AG20443 (cell line): ENCODE measurements at regions not wholly inside any gene's neighbourhood (a gene's known extent, or its start where the extent isn't known, plus 50 kb on each side); places are given as distances from the start of the nearest gene placed in this dataset.

Experiments used
- DNase-seq: peaks from one replicate; pipeline ENCODE4 v3.0.0; 2012; ENCODE audit warnings: low spot score, mixed read lengths

DNA sequence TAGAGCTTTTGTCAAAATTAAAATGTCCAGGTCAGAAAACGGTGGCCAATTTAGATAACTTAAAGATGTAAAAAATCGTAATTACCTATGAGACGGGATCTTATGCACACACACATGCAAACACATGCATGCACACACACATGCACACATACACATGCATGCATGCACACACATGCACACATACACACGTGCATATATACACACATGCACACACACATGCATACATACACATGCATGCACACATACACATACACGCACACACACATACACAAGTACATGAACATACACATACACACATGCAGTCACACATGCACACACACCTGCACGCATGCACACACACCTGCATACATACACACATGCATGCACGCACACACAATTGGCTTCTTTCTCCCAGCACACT lies 362.0 kb downstream of the IRX1 start:
- DNase-seq, result no peak

- DNase-seq, result no peak
Measured at GRCh38 chr5:3958389-3958788, 362.8 kb downstream of the IRX1 start.

GRCh38 chr5:3962113-3962512 lies 366.5 kb downstream of the IRX1 start:
- DNase-seq, result no peak

DNA sequence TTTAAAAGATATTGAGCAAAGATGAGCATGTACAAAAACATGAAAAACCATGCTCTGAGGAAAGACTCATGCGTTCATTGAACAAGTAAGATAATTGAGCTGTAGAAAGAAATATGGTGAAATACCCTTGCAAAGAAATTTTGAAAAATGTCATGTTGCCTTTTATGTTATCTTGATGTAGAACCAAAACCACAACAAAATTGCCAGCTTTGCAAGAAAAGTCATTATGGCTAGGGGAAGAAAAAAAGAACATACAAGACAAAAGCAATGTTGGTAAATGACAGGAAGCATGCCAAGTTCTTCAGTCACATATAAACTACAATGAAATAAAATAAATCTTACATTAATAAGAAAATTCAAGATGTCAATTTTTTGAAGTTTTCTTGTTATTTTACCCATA lies 368.0 kb downstream of the IRX1 start:
- no peak for DNase-seq

DNA sequence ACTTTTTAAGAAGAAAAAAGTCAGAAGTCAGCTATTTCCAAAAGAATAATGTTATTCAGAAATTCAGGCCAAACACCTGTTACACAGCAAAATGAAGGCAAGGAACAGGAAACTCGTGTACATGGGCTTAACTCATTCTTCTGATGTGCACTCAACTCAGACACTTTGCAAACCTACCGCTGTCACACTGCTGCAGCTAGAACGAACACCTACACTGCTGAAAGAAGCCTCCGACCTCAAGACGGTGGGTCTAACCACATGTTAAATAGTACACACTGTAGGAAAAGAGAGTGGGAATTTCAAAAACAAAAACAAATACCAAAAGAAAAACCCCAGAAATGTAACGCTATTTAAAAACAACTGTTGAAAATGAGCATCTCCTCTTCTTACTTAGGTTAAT lies 384.5 kb downstream of the IRX1 start:
- DNase-seq, result no peak

DNA sequence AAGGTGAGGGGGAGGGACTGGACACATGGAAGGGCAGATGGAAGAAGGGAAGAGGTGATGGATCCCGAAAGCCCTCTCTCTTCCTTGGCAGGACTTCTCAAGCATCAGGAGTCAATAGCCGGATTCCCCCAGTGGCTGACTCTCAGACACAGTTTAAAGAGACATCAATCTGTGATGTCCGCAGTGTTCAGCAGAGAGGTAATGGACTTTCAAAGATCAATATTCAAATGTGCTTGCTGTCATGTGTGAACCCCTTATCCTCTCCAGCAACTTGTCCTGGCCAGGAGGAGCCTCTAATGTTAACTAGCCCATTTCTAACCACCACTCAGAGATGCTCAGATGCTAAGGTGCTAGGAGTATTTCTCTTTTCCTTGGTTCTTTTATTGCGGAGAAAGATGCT lies 392.2 kb downstream of the IRX1 start:
- no peak for DNase-seq

DNA sequence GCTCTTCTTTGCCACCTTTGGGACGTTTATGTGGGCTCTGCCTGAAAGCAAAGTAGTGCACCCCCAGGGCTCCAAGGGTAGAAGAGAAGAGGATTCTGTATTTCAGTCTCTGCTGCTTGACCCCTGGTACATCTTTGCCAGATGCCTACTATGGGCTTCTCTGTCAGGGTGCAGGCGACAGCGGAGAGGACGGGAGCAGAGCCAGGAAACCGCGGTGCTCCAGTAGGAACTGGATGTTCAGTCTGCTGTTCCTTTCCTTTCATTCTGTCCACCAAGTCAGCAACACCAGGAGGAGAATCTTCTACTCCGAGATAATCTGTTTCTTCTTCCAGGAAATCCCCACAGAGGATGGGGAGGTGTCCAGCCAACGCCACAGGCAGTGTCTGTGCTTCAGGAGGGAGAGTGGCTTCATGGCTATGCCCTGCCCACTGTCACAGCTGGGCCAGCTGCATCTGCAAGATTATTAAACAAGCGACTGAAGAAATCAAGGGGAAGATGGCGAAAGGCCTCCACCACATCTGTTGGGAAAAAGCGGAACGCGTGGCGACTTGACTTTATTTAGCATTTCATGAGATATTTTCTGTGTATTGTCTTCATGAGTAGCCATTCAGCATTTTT lies 398.3 kb downstream of the IRX1 start:
- DNase-seq, result no peak

GRCh38 chr5:3994628-3995027 lies 399.0 kb downstream of the IRX1 start:
- DNase-seq, result no peak

- no peak for DNase-seq
Measured at GRCh38 chr5:3995954-3996619, 400.5 kb downstream of the IRX1 start.

DNA sequence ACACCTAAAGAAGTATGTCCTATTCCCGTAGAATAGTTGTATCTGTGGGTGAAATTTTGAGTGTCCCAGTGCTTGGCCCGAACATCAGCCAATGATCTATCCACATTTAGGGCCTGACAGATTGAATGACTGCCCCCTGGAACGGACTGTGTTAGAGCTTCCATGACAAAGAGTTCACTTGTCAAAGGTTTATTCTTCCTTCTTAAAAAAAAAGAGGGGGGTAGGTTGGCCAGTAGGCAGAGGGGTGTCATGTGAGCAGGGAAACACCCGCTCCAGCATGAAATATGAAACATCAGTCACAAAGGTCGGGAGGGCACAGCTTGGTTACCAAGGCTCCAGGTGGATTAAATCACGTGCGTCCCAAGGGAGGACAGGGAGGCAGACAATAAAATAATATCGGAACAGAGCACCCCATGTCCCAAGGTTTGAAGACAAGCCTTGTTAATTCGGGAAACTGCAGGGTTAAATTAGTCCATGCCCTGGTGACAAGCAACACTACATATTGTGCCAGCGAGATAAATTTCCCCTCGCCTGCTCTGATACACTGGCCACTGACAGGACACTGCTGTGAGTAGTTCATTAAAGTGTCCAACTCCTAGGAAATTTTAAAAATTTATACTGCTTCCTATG lies 401.2 kb downstream of the IRX1 start:
- no peak for DNase-seq

DNA sequence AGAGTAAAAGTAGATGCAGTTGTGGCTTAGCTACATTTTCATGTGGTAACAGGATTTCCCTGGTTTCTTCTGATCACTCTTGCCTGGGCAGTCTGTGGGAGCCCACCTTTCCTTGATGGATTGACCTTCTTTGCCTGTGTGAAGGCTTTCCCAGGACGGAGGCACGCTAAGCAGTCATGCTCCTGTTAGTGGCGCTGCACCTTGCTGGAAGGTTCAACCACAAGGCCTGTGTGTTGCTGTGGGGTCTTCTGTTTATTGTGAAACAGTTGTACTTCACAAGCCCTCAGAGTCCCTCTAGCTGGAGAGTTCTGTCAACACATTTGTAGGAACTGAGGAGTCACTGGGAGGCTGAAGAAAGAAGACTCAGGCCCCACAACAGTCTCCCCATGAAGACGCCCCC lies 402.0 kb downstream of the IRX1 start:
- DNase-seq, result no peak

- no peak for DNase-seq
Measured at GRCh38 chr5:3999929-4000328, 404.3 kb downstream of the IRX1 start.

- DNase-seq, result no peak
Measured at GRCh38 chr5:4001004-4001403, 405.4 kb downstream of the IRX1 start.

GRCh38 chr5:4001758-4002533 lies 406.3 kb downstream of the IRX1 start:
- DNase-seq, result no peak

GRCh38 chr5:4005335-4005734 lies 409.7 kb downstream of the IRX1 start:
- DNase-seq, result no peak

GRCh38 chr5:4007001-4007400 lies 411.4 kb downstream of the IRX1 start:
- no peak for DNase-seq

- DNase-seq, result no peak
Measured at GRCh38 chr5:4011943-4012342, 416.3 kb downstream of the IRX1 start.

DNA sequence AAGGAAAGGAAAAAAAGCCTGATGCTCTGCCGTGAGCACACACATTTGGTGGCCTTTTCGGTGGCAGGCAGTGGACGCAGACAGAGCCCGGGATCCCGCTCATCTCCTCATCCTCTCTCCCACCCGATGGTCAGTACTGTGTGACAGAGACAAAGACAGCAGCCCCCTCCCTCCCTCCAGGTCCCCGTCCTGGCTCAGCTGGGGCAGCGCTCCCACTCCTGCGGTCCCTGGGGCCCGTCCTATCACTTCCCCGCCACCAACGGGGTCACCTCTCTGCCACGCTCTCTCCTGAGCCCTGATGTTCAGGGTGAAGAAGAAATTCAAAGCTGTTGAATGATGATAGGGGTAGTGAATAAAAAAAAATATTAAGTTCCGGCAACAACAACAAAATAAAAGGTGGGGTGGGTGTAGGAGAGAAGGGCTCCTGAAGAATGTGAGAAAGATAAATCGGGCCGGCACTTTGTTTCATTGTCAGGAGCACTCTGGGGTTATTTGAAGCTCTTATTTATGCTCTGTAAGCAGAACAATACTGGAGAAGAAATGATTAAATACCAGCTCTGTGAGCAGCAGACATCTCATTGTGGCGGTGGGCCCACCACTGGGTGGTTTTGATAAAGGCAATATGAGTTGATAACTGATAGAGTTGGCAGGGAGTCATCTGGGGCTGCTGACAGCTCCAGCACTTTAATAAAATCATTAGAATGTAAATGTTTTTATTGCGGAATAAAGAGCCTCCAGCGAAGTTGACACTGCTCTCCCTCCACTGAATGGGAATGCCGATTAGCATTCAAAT lies 417.7 kb downstream of the IRX1 start:
- DNase-seq, result no peak

- DNase-seq, result no peak
Measured at GRCh38 chr5:4015709-4016108, 420.1 kb downstream of the IRX1 start.

GRCh38 chr5:4017076-4017803 lies 421.6 kb downstream of the IRX1 start:
- no peak for DNase-seq

DNA sequence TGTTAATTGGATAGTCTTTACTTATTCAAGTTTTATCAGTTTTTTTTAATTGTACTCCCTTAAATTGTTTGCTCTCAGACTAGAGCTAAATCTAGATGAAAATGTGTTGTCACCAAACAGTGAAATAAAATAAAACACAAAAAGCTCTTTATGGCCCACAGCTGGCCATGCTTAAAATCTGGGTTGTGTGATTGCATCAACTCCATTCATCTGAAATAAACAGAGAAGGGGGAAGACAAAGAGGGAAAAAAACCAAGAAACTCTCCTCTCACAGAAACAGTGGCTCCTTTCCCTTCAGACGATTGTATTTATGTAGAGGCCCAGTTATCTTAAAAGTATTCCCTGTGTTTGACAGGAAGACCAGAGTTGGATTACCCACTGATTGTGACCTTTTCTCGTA lies 422.4 kb downstream of the IRX1 start:
- DNase-seq, result no peak
